ENCODE measurements at regions not wholly inside any gene's neighbourhood (a gene's known extent, or its start where the extent isn't known, plus 50 kb on each side); places are given as distances from the start of the nearest gene placed in this dataset.

DNA sequence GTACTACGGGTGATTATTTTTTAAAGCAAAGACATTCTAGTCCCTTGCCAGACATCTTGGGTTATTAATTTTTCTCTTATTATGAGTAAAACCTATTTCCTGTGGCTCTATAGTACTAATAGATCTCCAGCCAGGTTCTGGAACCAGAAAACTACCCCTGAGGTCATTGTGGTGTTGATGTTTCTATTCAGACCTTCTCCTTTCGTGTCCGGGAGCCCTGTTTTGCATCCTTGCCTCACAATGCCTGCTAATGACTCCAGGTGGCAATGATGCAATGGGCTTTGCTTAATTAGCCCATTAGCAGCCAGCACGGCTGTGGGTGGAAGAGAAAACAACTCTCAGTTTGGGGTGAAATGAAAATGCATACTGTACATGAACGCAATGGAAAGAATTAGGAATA, 62.9 kb upstream of the ARG1 start:
- DNase-seq: no peak

- no peak for DNase-seq
These were observed 62.4 kb upstream of the ARG1 start for GRCh38 chr6:131510591-131510990.

GRCh38 chr6:131519670-131520436, 53.2 kb upstream of the ARG1 start:
- peak; percentile 5 for DNase-seq
